Peyer's patch (tissue), 4 donors: ENCODE measurements at regions not wholly inside any gene's neighbourhood (a gene's known extent, or its start where the extent isn't known, plus 50 kb on each side); places are given as distances from the start of the nearest gene placed in this dataset.

Source experiments
- CTCF ChIP-seq, 6 experiments: fragments of 450-650 bp in 4 of 6; fragments of 200-600 bp in 2 of 6; sonication (generic) in 1 of 6; IDR thresholded peaks; one replicate each; pipeline ENCODE4 v1.5.1; 2017 to 2019; ENCODE audit warnings: antibody characterized with exemption in 6 of 6, mild to moderate bottlenecking in 3 of 6, moderate library complexity in 1 of 6
- POLR2A ChIP-seq, 2 donors: fragments of 450-650 bp; IDR thresholded peaks; one replicate each; pipeline ENCODE4 v1.5.1; 2017; ENCODE audit warnings: antibody characterized with exemption in 2 of 2, mild to moderate bottlenecking in 2 of 2, moderate library complexity in 2 of 2

DNA sequence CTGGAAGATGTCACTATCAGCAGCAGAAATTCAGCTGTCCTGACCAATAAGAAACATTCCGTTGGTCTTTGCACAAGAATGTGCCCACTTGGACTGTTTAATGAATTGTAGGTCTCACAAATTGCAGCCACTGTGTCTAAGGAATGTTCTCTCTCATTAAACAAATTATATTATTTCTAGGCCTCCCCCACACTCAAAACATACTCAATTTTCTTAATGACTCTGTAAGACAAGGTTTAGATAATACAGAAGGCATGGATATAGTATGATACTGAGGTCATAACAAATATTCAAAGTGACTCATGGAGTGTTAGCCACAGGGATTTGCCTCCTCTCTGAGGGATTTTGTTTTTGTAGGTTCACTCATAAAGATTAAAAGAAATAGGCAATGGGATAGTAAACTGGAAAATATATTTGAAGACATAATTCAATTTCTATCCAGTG lies 197.5 kb downstream of the PTN start:
- TF ChIP-seq CTCF (IDR thresholded peaks at IDR 0.05) (no peak), POLR2A (IDR thresholded peaks at IDR 0.05) (no peak)
